K562 (cell line): ENCODE measurements at regions not wholly inside any gene's neighbourhood (a gene's known extent, or its start where the extent isn't known, plus 50 kb on each side); places are given as distances from the start of the nearest gene placed in this dataset.

Experiments
- ATAC-seq: fragments of 200-7000 bp; cut with Tn5 transposase; 3 replicates; pipeline ENCODE4 v1.9.1; 2020; ENCODE audit warnings: moderate library complexity
- BruUV-seq: library from RNA; stranded (reverse); fragments of 400-500 nt; replicated peaks from 2 replicates; lab custom pipeline; 2021; lab: Mats Ljungman, UMichigan
- CTCF ChIA-PET: fragments of 300-600 bp; formaldehyde crosslinking; extraction: SDS; loops from one replicate; lab custom pipeline; 2021; ENCODE audit warnings: low intra/inter-chr PET ratio; lab: Yijun Ruan, JAX
- POLR2A ChIA-PET: fragments of 300-600, 350-650 bp; sonication (Branson Sonifier 250); formaldehyde crosslinking; extraction: SDS; loops from one replicate; lab custom pipeline; 2021; ENCODE audit warnings: antibody characterized with exemption, inconsistent platforms; lab: Yijun Ruan, JAX
- DNase-seq, 4 experiments: peaks; one replicate each; pipeline versions ENCODE4 v3.0.0 to v3.0.0-alpha.2; 2011 to 2018; ENCODE audit warnings: low spot score in 3 of 4, mixed read lengths in 3 of 4; ENCODE audit errors: extremely low read depth in 1 of 4
- FAIRE-seq: peaks from 2 replicates; lab custom pipeline; 2011; peaks lifted over from hg19 to GRCh38; lab: Jason Lieb, UNC
- H2AFZ ChIP-seq: 2 replicates; pipeline ENCODE4 v1.6.0; 2011; ENCODE audit warnings: low read depth, low read length, control low read depth, inconsistent platforms
- H3K27ac ChIP-seq: fragments of 200-600 bp; 3 replicates; pipeline ENCODE4 v1.8.0; 2011; ENCODE audit warnings: low read depth, mild to moderate bottlenecking, control low read depth, inconsistent platforms, low read length, moderate library complexity, mixed read lengths; ENCODE audit errors: extremely low read depth
- H3K27me3 ChIP-seq, 2 experiments: fragments of 300-600 bp in 1 of 2; 2 replicates in 1 of 2; 3 replicates in 1 of 2; pipeline versions ENCODE4 v1.6.0 to v1.8.0; 2011; ENCODE audit warnings: inconsistent platforms in 2 of 2, low read length in 2 of 2, mild to moderate bottlenecking in 1 of 2, mixed read lengths in 1 of 2, moderate library complexity in 1 of 2; ENCODE audit not compliant: control insufficient read depth in 2 of 2, insufficient read depth in 2 of 2
- H3K36me3 ChIP-seq: fragments of 300-600 bp; 3 replicates; pipeline ENCODE4 v1.8.0; 2011; ENCODE audit warnings: mild to moderate bottlenecking, low read length, inconsistent platforms; ENCODE audit not compliant: control insufficient read depth, insufficient read depth
- H3K4me1 ChIP-seq, 2 experiments: fragments of 200-600 bp in 1 of 2; replicated peaks in 1 of 2; 2 replicates in 1 of 2; 3 replicates in 1 of 2; pipeline versions ENCODE4 v1.5.1 to v1.8.0; 2011; ENCODE audit warnings: inconsistent platforms in 2 of 2, low read length in 2 of 2, mild to moderate bottlenecking in 1 of 2, mixed read lengths in 1 of 2, moderate library complexity in 1 of 2; ENCODE audit not compliant: control insufficient read depth in 2 of 2, insufficient read depth in 2 of 2
- H3K4me2 ChIP-seq: 2 replicates; pipeline ENCODE4 v1.6.1; 2011; ENCODE audit warnings: low read length, control low read depth, inconsistent platforms, mixed read lengths; ENCODE audit not compliant: insufficient read depth
- H3K4me3 ChIP-seq: fragments of 200-600 bp; sonication (generic), shearing (Covaris generic); 2 replicates; pipeline ENCODE4 v1.5.1; 2016; ENCODE audit warnings: control low read depth, inconsistent platforms
- H3K79me2 ChIP-seq: fragments of 200-600 bp; 3 replicates; pipeline ENCODE4 v1.8.0; 2011; ENCODE audit warnings: low read length, inconsistent platforms; ENCODE audit not compliant: control insufficient read depth, insufficient read depth
- H3K9ac ChIP-seq, 2 experiments: 2 replicates each; pipeline versions ENCODE4 v1.6.0 to v1.6.1; 2011; ENCODE audit warnings: low read depth in 2 of 2, low read length in 2 of 2, control low read depth in 1 of 2, inconsistent platforms in 1 of 2, mild to moderate bottlenecking in 1 of 2, mixed read lengths in 1 of 2; ENCODE audit not compliant: insufficient read depth in 1 of 2
- H3K9me1 ChIP-seq: one replicate; pipeline ENCODE4 v1.6.0; 2011; ENCODE audit warnings: inconsistent platforms, mild to moderate bottlenecking, low read length, moderate library complexity; ENCODE audit not compliant: control insufficient read depth, insufficient read depth
- H3K9me3 ChIP-seq: replicated peaks from 2 replicates; pipeline ENCODE4 v1.5.1; 2011; ENCODE audit warnings: low read depth, low read length, inconsistent platforms; ENCODE audit not compliant: control insufficient read depth, insufficient read depth
- H4K20me1 ChIP-seq: replicated peaks from 2 replicates; pipeline ENCODE4 v1.6.1; 2011; ENCODE audit warnings: low read length, inconsistent platforms, mixed read lengths; ENCODE audit not compliant: control insufficient read depth, insufficient read depth
- CEBPG ChIP-seq, 3 experiments: fragments of 200-800 bp in 1 of 3; sonication (Bioruptor generic) in 1 of 3; sonication (generic) in 1 of 3; formaldehyde crosslinking in 1 of 3; IDR thresholded peaks in 2 of 3; conservative IDR thresholded peaks in 1 of 3; 2 replicates each; pipeline versions ENCODE4 v1.6.1 to v1.8.0; 2016 to 2022; ENCODE audit warnings: missing compliant biosample characterization in 2 of 3, missing genetic modification characterization in 2 of 3, mild to moderate bottlenecking in 1 of 3, missing genetic modification reagents in 1 of 3
- CTBP1 ChIP-seq: fragments of 450-650 bp; IDR thresholded peaks from 2 replicates; pipeline ENCODE4 v1.6.1; 2016; ENCODE audit warnings: borderline replicate concordance
- ELF4 ChIP-seq: fragments of 450-650 bp; formaldehyde crosslinking; IDR thresholded peaks from 2 replicates; pipeline ENCODE4 v1.4.0; 2022; ENCODE audit warnings: missing genetic modification characterization
- HDGF ChIP-seq: fragments of 450-650 bp; IDR thresholded peaks from 2 replicates; pipeline ENCODE4 v1.6.1; 2016
- KAT7 ChIP-seq: sonication (generic); formaldehyde crosslinking; IDR thresholded peaks from 2 replicates; pipeline ENCODE4 v1.8.0; 2022; ENCODE audit warnings: missing genetic modification reagents, mild to moderate bottlenecking, borderline replicate concordance
- MYBL2 ChIP-seq, 2 experiments: fragments of 450-650 bp in 1 of 2; sonication (generic) in 1 of 2; formaldehyde crosslinking in 1 of 2; IDR thresholded peaks; 2 replicates each; pipeline versions ENCODE4 v1.6.1 to v1.8.1; 2017 to 2022; ENCODE audit warnings: borderline replicate concordance in 1 of 2, inconsistent platforms in 1 of 2, low read depth in 1 of 2, mild to moderate bottlenecking in 1 of 2, missing genetic modification reagents in 1 of 2, moderate library complexity in 1 of 2
- PBX2 ChIP-seq, 2 experiments: IDR thresholded peaks in 1 of 2; conservative IDR thresholded peaks in 1 of 2; 2 replicates each; pipeline ENCODE4 v1.6.1; 2016; ENCODE audit warnings: low read depth in 2 of 2, mild to moderate bottlenecking in 1 of 2, missing compliant biosample characterization in 1 of 2, missing genetic modification characterization in 1 of 2, moderate library complexity in 1 of 2
- TAL1 ChIP-seq: fragments of 450-650 bp; IDR thresholded peaks from 2 replicates; pipeline ENCODE4 v1.6.1; 2016; ENCODE audit warnings: mild to moderate bottlenecking
- THAP12 ChIP-seq: fragments of 250-450 bp; sonication (Bioruptor Pico); IDR thresholded peaks from 2 replicates; pipeline ENCODE4 v1.9.0; 2021; ENCODE audit warnings: mild to moderate bottlenecking, inconsistent platforms
- TSC22D4 ChIP-seq: fragments of 450-650 bp; IDR thresholded peaks from 2 replicates; pipeline ENCODE4 v1.6.1; 2016; ENCODE audit warnings: missing genetic modification characterization, missing biosample characterization, control low read depth
- ZC3H4 ChIP-seq: sonication (generic); formaldehyde crosslinking; IDR thresholded peaks from 2 replicates; pipeline ENCODE4 v1.9.0; 2021; ENCODE audit warnings: missing genetic modification reagents, borderline replicate concordance
- WGBS: fragments of 100-300 bp; shearing (Covaris generic); methylation state at CpG from one replicate; pipeline ENCODE4 v1.1.6; 2016; ENCODE audit warnings: low coverage, mixed read lengths; ENCODE audit not compliant: insufficient coverage; ENCODE audit errors: missing lambda C conversion rate; 5-methylcytosine and 5-hydroxymethylcytosine counted together
- in situ Hi-C: fragments of 300-500 bp; cut with MboI; formaldehyde crosslinking; loops from 4 replicates; pipeline ENCODE4 v1.15.0; 2018; ENCODE audit warnings: inconsistent platforms, mixed read lengths
- intact Hi-C: fragments of 100-400 bp; cut with micrococcal nuclease; formaldehyde crosslinking; loops from 2 replicates; pipeline ENCODE4 v1.14.2; 2022
- TF ChIP-seq, protein P1 (sequence below): fragments of 250-450 bp; sonication (Bioruptor Pico); IDR thresholded peaks from 2 replicates; pipeline ENCODE4 v1.8.0; 2022; ENCODE audit warnings: moderate library complexity, mild to moderate bottlenecking, inconsistent platforms

DNA sequence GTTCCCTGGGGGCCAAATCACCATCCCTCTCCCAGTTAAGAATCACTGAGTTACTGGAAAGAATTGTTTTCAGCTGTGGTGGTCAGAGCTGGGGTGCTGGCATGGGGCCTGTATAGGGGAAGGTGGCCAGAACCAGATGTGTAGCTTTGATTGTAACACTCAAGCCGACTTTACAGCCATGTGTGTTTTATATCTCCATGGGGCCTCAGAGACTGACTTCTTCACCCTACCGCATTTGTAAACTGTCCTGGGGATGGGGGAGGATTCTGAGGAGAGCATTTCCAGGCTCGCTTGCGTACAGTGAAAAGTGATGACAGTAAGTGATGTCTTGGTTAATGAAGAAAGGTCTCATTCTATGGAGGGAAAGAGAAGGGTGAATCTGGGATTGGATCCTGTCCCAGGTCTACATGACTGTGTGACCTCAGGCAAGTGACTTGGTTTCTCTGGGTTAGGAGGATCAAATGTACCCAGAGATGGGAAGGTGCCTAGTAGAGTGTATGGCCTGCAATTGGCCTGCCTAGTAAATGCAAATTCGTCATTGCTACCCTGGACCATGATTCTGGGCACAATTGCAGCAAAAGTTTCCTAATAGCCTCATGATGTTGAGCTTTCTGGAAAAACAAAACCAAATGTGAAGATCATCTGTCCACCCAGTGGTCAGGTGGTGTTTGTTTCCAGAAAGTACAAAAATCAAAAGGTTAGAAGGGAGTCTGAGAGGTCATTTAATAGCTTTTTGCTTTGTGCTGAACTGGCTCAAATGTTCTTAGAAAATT is 49.7 kb upstream of the RCC2 start:
- no peaks in the 10 kb centered on the region; a peak in 1 of 5 replicates for H3K27me3 ChIP-seq
- in situ Hi-C loops (no loop called here), intact Hi-C loops (loop anchor here (2.0 to 10.0 kb wide), 3 partner anchors 52 to 154 kb away; partner anchors contain the start of gene RCC2)
- no peaks in the 10 kb centered on the region for H3K9me1 ChIP-seq
- no peaks in the 10 kb centered on the region for H3K36me3 ChIP-seq
- peak overlapping the region; percentile 41; the same call in 2 of the 3 replicates for H3K27ac ChIP-seq
- ChIA-PET POLR2A (interaction anchor here (0.7 to 1.1 kb wide), 6 partner anchors 9 to 85 kb away, joined by 3 to 4 read pairs (median 3); no protein-coding TSS in a partner anchor), CTCF (no interaction called here)
- H3K4me3 ChIP-seq, result no peak overlapping the region
- H4K20me1 ChIP-seq, result 0 out of 2 replicates have a peak, but pooled peaks cover 2% of the 10 kb centered on the region
- 17% methylated on average over 5 of the region's 5 CpGs for WGBS
- FAIRE-seq (peak; percentile 74), ATAC-seq (peak; percentile 69), DNase-seq (peak; percentile 59 to 72 (median 62))
- peak overlapping the region; percentile 44; the same call in 1 of the 2 replicates for H3K4me2 ChIP-seq
- no peaks in the 10 kb centered on the region for H3K9me3 ChIP-seq
- BruUV-seq, result no TSS peak
- H3K9ac ChIP-seq, result peak overlapping the region in 1 of 2 experiments; percentile 23; a peak in 1 of 4 replicates
- H3K4me1 ChIP-seq, result peaks cover 20 to 23% of the 10 kb centered on the region in 2 experiments; a peak in 4 of 5 replicates
- H3K79me2 ChIP-seq, result no peaks in the 10 kb centered on the region
- H2AFZ ChIP-seq, result peak overlapping the region; percentile 52
- no peak for TF ChIP-seq ELF4 (CRISPR knock-in tag)
- TF ChIP-seq ZC3H4 (CRISPR knock-in tag), result no peak
- TF ChIP-seq, protein P1, sequence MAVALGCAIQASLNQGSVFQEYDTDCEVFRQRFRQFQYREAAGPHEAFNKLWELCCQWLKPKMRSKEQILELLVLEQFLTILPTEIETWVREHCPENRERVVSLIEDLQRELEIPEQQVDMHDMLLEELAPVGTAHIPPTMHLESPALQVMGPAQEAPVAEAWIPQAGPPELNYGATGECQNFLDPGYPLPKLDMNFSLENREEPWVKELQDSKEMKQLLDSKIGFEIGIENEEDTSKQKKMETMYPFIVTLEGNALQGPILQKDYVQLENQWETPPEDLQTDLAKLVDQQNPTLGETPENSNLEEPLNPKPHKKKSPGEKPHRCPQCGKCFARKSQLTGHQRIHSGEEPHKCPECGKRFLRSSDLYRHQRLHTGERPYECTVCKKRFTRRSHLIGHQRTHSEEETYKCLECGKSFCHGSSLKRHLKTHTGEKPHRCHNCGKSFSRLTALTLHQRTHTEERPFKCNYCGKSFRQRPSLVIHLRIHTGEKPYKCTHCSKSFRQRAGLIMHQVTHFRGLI (CRISPR knock-in tag), result no peak
- 0 out of 2 replicates have a peak, but pooled peaks have one; percentile 39 for TF ChIP-seq HDGF
- TF ChIP-seq TAL1, result peak; percentile 27; the same call in 1 of the 2 replicates
- no peak for TF ChIP-seq KAT7
- peak; percentile 39; the same call in 1 of the 2 replicates for TF ChIP-seq CTBP1
- no peak for TF ChIP-seq CEBPG (CRISPR knock-in tag; IDR thresholded peaks at IDR 0.05)
- TF ChIP-seq CEBPG (tag; conservative IDR thresholded peaks at IDR 0.05 in 1 of 2, IDR thresholded peaks at IDR 0.05 in 1 of 2), result no peak
- no peak for TF ChIP-seq PBX2 (CRISPR knock-in tag; IDR thresholded peaks at IDR 0.05; ENCODE audit: low read depth)
- peak; percentile 27; the same call in 1 of the 2 replicates for TF ChIP-seq PBX2 (tag; conservative IDR thresholded peaks at IDR 0.05; ENCODE audit: low read depth)
- TF ChIP-seq TSC22D4 (tag), result no peak
- no peak for TF ChIP-seq MYBL2 (IDR thresholded peaks at IDR 0.05; ENCODE audit: low read depth)
- TF ChIP-seq MYBL2 (CRISPR knock-in tag; IDR thresholded peaks at IDR 0.05; ENCODE audit: borderline replicate concordance), result no peak
- no peak for TF ChIP-seq THAP12 (CRISPR knock-in tag)
